Prostate gland (tissue), 2 donors: ENCODE measurements at regions not wholly inside any gene's neighbourhood (a gene's known extent, or its start where the extent isn't known, plus 50 kb on each side); places are given as distances from the start of the nearest gene placed in this dataset.

Experiments used
- CTCF ChIP-seq, 4 experiments: fragments of 200-600 bp in 2 of 4; fragments of 450-650 bp in 2 of 4; sonication (generic) in 2 of 4; IDR thresholded peaks; 1 replicate in 3 of 4; 2 replicates in 1 of 4; pipeline ENCODE4 v1.5.1; 2016 to 2019; ENCODE audit warnings: antibody characterized with exemption in 4 of 4, mild to moderate bottlenecking in 2 of 4, moderate library complexity in 2 of 4
- POLR2AphosphoS5 ChIP-seq: sonication (generic); formaldehyde crosslinking; IDR thresholded peaks from one replicate; pipeline ENCODE4 v1.6.1; 2017; ENCODE audit warnings: antibody characterized with exemption

- TF ChIP-seq CTCF (IDR thresholded peaks at IDR 0.05) = no peak
- no peak for TF ChIP-seq POLR2AphosphoS5
Measured at GRCh38 chr18:1624612-1625011, 719.9 kb downstream of the ADCYAP1 start.
